ENCODE measurements at regions not wholly inside any gene's neighbourhood (a gene's known extent, or its start where the extent isn't known, plus 50 kb on each side); places are given as distances from the start of the nearest gene placed in this dataset.

DNA sequence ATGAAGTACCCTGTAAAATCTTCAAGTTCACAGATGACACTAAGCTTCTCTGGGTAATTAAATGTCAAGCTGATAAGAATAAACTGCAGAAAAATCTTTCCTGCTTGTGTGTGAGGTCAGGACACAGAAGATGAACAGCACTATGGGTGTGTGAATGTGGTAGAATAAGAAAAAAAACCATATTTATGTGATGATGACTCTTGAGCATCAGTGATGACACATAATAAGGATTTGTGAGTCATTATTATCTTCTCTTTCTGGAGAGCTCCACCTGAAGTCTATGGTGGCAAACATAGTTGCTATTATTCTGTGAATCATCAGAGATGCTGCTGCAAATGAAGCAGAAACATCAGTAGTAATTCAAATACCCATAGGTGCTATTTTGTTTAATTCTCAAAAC is 422.4 kb downstream of the DIPK2A start:
- TF ChIP-seq, protein P1, sequence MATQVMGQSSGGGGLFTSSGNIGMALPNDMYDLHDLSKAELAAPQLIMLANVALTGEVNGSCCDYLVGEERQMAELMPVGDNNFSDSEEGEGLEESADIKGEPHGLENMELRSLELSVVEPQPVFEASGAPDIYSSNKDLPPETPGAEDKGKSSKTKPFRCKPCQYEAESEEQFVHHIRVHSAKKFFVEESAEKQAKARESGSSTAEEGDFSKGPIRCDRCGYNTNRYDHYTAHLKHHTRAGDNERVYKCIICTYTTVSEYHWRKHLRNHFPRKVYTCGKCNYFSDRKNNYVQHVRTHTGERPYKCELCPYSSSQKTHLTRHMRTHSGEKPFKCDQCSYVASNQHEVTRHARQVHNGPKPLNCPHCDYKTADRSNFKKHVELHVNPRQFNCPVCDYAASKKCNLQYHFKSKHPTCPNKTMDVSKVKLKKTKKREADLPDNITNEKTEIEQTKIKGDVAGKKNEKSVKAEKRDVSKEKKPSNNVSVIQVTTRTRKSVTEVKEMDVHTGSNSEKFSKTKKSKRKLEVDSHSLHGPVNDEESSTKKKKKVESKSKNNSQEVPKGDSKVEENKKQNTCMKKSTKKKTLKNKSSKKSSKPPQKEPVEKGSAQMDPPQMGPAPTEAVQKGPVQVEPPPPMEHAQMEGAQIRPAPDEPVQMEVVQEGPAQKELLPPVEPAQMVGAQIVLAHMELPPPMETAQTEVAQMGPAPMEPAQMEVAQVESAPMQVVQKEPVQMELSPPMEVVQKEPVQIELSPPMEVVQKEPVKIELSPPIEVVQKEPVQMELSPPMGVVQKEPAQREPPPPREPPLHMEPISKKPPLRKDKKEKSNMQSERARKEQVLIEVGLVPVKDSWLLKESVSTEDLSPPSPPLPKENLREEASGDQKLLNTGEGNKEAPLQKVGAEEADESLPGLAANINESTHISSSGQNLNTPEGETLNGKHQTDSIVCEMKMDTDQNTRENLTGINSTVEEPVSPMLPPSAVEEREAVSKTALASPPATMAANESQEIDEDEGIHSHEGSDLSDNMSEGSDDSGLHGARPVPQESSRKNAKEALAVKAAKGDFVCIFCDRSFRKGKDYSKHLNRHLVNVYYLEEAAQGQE (IDR thresholded peaks at IDR 0.05) = no peak
- TF ChIP-seq, protein P2, sequence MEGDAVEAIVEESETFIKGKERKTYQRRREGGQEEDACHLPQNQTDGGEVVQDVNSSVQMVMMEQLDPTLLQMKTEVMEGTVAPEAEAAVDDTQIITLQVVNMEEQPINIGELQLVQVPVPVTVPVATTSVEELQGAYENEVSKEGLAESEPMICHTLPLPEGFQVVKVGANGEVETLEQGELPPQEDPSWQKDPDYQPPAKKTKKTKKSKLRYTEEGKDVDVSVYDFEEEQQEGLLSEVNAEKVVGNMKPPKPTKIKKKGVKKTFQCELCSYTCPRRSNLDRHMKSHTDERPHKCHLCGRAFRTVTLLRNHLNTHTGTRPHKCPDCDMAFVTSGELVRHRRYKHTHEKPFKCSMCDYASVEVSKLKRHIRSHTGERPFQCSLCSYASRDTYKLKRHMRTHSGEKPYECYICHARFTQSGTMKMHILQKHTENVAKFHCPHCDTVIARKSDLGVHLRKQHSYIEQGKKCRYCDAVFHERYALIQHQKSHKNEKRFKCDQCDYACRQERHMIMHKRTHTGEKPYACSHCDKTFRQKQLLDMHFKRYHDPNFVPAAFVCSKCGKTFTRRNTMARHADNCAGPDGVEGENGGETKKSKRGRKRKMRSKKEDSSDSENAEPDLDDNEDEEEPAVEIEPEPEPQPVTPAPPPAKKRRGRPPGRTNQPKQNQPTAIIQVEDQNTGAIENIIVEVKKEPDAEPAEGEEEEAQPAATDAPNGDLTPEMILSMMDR (IDR thresholded peaks at IDR 0.05; ENCODE audit: low read depth, low read length, missing input control) = no peak
- no peak for TF ChIP-seq YY1 (IDR thresholded peaks at IDR 0.05)
- no peak for TF ChIP-seq RAD21 (IDR thresholded peaks at IDR 0.05)
- TF ChIP-seq TAF1 (conservative IDR thresholded peaks at IDR 0.05) = no peak
- TF ChIP-seq, protein P3, sequence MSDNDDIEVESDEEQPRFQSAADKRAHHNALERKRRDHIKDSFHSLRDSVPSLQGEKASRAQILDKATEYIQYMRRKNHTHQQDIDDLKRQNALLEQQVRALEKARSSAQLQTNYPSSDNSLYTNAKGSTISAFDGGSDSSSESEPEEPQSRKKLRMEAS (IDR thresholded peaks at IDR 0.05) = no peak
- TF ChIP-seq, protein P4, sequence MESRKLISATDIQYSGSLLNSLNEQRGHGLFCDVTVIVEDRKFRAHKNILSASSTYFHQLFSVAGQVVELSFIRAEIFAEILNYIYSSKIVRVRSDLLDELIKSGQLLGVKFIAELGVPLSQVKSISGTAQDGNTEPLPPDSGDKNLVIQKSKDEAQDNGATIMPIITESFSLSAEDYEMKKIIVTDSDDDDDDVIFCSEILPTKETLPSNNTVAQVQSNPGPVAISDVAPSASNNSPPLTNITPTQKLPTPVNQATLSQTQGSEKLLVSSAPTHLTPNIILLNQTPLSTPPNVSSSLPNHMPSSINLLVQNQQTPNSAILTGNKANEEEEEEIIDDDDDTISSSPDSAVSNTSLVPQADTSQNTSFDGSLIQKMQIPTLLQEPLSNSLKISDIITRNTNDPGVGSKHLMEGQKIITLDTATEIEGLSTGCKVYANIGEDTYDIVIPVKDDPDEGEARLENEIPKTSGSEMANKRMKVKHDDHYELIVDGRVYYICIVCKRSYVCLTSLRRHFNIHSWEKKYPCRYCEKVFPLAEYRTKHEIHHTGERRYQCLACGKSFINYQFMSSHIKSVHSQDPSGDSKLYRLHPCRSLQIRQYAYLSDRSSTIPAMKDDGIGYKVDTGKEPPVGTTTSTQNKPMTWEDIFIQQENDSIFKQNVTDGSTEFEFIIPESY (IDR thresholded peaks at IDR 0.05) = no peak
- TF ChIP-seq, protein P5, sequence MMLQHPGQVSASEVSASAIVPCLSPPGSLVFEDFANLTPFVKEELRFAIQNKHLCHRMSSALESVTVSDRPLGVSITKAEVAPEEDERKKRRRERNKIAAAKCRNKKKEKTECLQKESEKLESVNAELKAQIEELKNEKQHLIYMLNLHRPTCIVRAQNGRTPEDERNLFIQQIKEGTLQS (IDR thresholded peaks at IDR 0.05) = no peak
- TF ChIP-seq FOXA1 (IDR thresholded peaks at IDR 0.05) = no peak
